Esophagus muscularis mucosa (tissue), 3 donors: ENCODE measurements at regions not wholly inside any gene's neighbourhood (a gene's known extent, or its start where the extent isn't known, plus 50 kb on each side); places are given as distances from the start of the nearest gene placed in this dataset.

Source experiments
- POLR2AphosphoS5 ChIP-seq, 2 donors: sonication (generic); formaldehyde crosslinking; IDR thresholded peaks; one replicate each; pipeline ENCODE4 v1.6.1; 2017; ENCODE audit warnings: antibody characterized with exemption in 2 of 2
- TF ChIP-seq, protein P1 (sequence below), 3 experiments: fragments of 200-600 bp in 2 of 3; fragments of 450-650 bp in 1 of 3; sonication (generic) in 2 of 3; IDR thresholded peaks; one replicate each; pipeline ENCODE4 v1.5.1; 2017 to 2019; ENCODE audit warnings: antibody characterized with exemption in 3 of 3, mild to moderate bottlenecking in 2 of 3, moderate library complexity in 1 of 3

DNA sequence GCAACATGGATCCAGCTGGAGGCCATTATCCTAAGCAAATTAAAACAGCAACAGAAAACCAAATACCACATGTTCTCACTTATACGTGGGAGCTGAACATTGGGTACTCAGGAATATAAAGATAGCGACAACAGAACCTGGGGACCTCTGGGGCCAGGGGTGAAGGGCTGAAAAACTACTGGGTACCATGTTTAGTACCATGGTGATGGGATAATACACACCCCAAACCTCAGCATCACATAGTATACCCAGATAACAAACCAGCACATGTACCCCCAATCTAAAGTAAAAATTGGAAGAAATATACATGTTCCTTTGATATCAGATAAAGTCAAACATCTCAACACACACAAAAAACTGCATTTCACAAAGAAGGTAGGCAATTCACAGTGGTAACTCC is 876.2 kb downstream of the TBL1XR1 start:
- TF ChIP-seq, protein P1, sequence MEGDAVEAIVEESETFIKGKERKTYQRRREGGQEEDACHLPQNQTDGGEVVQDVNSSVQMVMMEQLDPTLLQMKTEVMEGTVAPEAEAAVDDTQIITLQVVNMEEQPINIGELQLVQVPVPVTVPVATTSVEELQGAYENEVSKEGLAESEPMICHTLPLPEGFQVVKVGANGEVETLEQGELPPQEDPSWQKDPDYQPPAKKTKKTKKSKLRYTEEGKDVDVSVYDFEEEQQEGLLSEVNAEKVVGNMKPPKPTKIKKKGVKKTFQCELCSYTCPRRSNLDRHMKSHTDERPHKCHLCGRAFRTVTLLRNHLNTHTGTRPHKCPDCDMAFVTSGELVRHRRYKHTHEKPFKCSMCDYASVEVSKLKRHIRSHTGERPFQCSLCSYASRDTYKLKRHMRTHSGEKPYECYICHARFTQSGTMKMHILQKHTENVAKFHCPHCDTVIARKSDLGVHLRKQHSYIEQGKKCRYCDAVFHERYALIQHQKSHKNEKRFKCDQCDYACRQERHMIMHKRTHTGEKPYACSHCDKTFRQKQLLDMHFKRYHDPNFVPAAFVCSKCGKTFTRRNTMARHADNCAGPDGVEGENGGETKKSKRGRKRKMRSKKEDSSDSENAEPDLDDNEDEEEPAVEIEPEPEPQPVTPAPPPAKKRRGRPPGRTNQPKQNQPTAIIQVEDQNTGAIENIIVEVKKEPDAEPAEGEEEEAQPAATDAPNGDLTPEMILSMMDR (IDR thresholded peaks at IDR 0.05): no peak
- no peak for TF ChIP-seq POLR2AphosphoS5 (IDR thresholded peaks at IDR 0.05)
